ENCODE measurements at regions not wholly inside any gene's neighbourhood (a gene's known extent, or its start where the extent isn't known, plus 50 kb on each side); places are given as distances from the start of the nearest gene placed in this dataset.

- intact Hi-C loops (cut with DNase I, micrococcal nuclease), result no loop called here
- H3K36me3 ChIP-seq (ENCODE audit: low read depth), result no peaks in the 10 kb centered on the region
- no peak for TF ChIP-seq CTCF (IDR thresholded peaks at IDR 0.05)
- H3K4me1 ChIP-seq (ENCODE audit: low read depth), result no peaks in the 10 kb centered on the region
- no peak overlapping the region for H3K4me3 ChIP-seq
- ATAC-seq, result no peak
- peaks cover 25% of the 10 kb centered on the region for H3K9me3 ChIP-seq
- DNase-seq, result no peak
These were observed 72.8 kb upstream of the BRD7 start for GRCh38 chr16:50441486-50442157.

- Histone ChIP-seq H3K9me3 (peaks cover 25% of the 10 kb centered on the region), H3K4me1 (ENCODE audit: low read depth) (no peaks in the 10 kb centered on the region), H3K4me3 (no peak overlapping the region), H3K36me3 (ENCODE audit: low read depth) (no peaks in the 10 kb centered on the region)
- no peak for TF ChIP-seq CTCF (IDR thresholded peaks at IDR 0.05)
- intact Hi-C loops (cut with DNase I, micrococcal nuclease), result no loop called here
- DNase-seq, result no peak
- no peak for ATAC-seq
These were observed 72.2 kb upstream of the BRD7 start for GRCh38 chr16:50440991-50441390.

GRCh38 chr16:50440531-50440930, 71.7 kb upstream of the BRD7 start:
- no peaks in the 10 kb centered on the region for H3K4me1 ChIP-seq (ENCODE audit: low read depth)
- no peak for TF ChIP-seq CTCF (IDR thresholded peaks at IDR 0.05)
- ATAC-seq (no peak), DNase-seq (no peak)
- intact Hi-C loops (cut with DNase I, micrococcal nuclease), result no loop called here
- H3K36me3 ChIP-seq (ENCODE audit: low read depth), result no peaks in the 10 kb centered on the region
- H3K4me3 ChIP-seq, result no peak overlapping the region
- peaks cover 25% of the 10 kb centered on the region for H3K9me3 ChIP-seq

- H3K9me3 ChIP-seq, result peaks cover 25% of the 10 kb centered on the region
- no peak for DNase-seq
- H3K4me3 ChIP-seq, result no peak overlapping the region
- H3K4me1 ChIP-seq (ENCODE audit: low read depth), result no peaks in the 10 kb centered on the region
- intact Hi-C loops (cut with DNase I, micrococcal nuclease), result no loop called here
- no peak for TF ChIP-seq CTCF (IDR thresholded peaks at IDR 0.05)
- H3K36me3 ChIP-seq (ENCODE audit: low read depth), result no peaks in the 10 kb centered on the region
- ATAC-seq, result no peak
These were observed 69.1 kb upstream of the BRD7 start for GRCh38 chr16:50437769-50438437.

- Histone ChIP-seq H3K4me1 (ENCODE audit: low read depth) (no peaks in the 10 kb centered on the region), H3K4me3 (no peak overlapping the region), H3K36me3 (ENCODE audit: low read depth) (no peaks in the 10 kb centered on the region), H3K9me3 (peaks cover 13% of the 10 kb centered on the region)
- ATAC-seq (no peak), DNase-seq (no peak)
- TF ChIP-seq CTCF (IDR thresholded peaks at IDR 0.05), result no peak
- intact Hi-C loops (cut with DNase I, micrococcal nuclease), result no loop called here
These were observed 67.5 kb upstream of the BRD7 start for GRCh38 chr16:50436271-50436670.

All from mucosa of descending colon (tissue), 3 donors.